GM21619 (cell line): ENCODE measurements at regions not wholly inside any gene's neighbourhood (a gene's known extent, or its start where the extent isn't known, plus 50 kb on each side); places are given as distances from the start of the nearest gene placed in this dataset.
"Not testable (repeated sequence)": the region's sequence is repeated elsewhere in the genome, so short reads cannot be mapped to it uniquely, and the experiment has no call there.

ENCODE experiments used
- ATAC-seq: cut with Tn5 transposase; IDR thresholded peaks from one replicate; pipeline ENCODE4 v1.9.1; 2021; ENCODE audit not compliant: unreplicated experiment

GRCh38 chr16:5315914-5316313 lies 218.3 kb upstream of the EEF2KMT start:
- ATAC-seq: no peak

GRCh38 chr16:5314377-5314776 lies 216.8 kb upstream of the EEF2KMT start:
- no peak for ATAC-seq

GRCh38 chr16:5309946-5310611 lies 212.5 kb upstream of the EEF2KMT start:
- no peak for ATAC-seq

- no peak for ATAC-seq
Measured at GRCh38 chr16:5305023-5305422, 207.4 kb upstream of the EEF2KMT start.

- ATAC-seq: no peak
Measured at GRCh38 chr16:5302372-5303114, 204.9 kb upstream of the EEF2KMT start.

GRCh38 chr16:5298202-5298601 lies 200.6 kb upstream of the EEF2KMT start:
- no peak for ATAC-seq

GRCh38 chr16:5296176-5296575 lies 198.6 kb upstream of the EEF2KMT start:
- ATAC-seq: no peak

GRCh38 chr16:5295304-5295703 lies 197.7 kb upstream of the EEF2KMT start:
- not testable (repeated sequence) for ATAC-seq

GRCh38 chr16:5282152-5282551 lies 184.6 kb upstream of the EEF2KMT start:
- ATAC-seq: not testable (repeated sequence)

GRCh38 chr16:5257462-5257861 lies 159.9 kb upstream of the EEF2KMT start:
- no peak for ATAC-seq

- no peak for ATAC-seq
Measured at GRCh38 chr16:5252791-5253190, 155.2 kb upstream of the EEF2KMT start.

- ATAC-seq: not testable (repeated sequence)
Measured at GRCh38 chr16:5247403-5247802, 149.8 kb upstream of the EEF2KMT start.

- ATAC-seq: not testable (repeated sequence)
Measured at GRCh38 chr16:5240278-5240626, 142.7 kb upstream of the EEF2KMT start.

- ATAC-seq: not testable (repeated sequence)
Measured at GRCh38 chr16:5239472-5240277, 142.1 kb upstream of the EEF2KMT start.

GRCh38 chr16:5235119-5235518 lies 137.5 kb upstream of the EEF2KMT start:
- no peak for ATAC-seq

- no peak for ATAC-seq
Measured at GRCh38 chr16:5234295-5235050, 136.9 kb upstream of the EEF2KMT start.

- ATAC-seq: no peak
Measured at GRCh38 chr16:5231246-5231759, 133.7 kb upstream of the EEF2KMT start.

- ATAC-seq: no peak
Measured at GRCh38 chr16:5228369-5228768, 130.8 kb upstream of the EEF2KMT start.

- ATAC-seq: no peak
Measured at GRCh38 chr16:5225931-5226655, 128.5 kb upstream of the EEF2KMT start.

- ATAC-seq: no peak
Measured at GRCh38 chr16:5222761-5223160, 125.2 kb upstream of the EEF2KMT start.
